ENCODE measurements at regions not wholly inside any gene's neighbourhood (a gene's known extent, or its start where the extent isn't known, plus 50 kb on each side); places are given as distances from the start of the nearest gene placed in this dataset.

DNA sequence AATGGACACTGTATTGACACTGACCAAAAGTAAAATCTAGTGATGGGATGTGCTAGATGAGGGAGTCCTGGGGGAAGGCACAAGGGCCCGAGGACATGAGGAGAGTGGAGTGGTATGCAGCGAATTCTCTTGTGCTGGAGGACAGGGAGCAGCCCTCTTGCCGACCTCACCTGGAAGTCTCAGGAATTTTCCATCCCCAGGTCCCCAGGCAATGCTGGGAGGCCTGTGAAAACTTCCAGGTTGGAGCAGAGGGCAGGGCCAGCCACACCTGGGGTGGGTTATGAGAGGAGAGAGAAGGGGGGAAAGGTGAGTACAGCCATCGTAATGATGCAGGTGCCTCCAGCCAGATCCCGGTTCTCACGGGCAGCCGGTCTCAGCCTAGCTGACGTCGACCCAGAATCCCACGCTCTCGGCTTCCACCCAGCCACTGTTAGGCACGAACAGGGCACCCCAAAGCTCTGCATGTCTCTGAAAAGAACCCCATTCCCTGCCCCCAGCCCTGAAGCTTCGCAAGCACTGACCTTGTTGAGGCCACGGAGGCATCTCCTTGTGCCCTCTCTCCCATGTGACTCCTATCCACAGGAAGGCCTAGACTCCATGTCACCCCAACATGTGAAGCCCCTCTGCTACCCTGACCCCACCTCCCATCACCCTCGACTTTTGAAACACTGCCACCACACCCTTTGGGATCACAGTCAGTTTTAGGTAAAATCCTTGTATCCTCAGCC is 239.7 kb upstream of the MYO3A start:
- Mint-ChIP-seq H3K27me3 (ENCODE audit: low read depth) (no peaks in the 10 kb centered on the region), H3K9me3 (peaks cover 2% of the 10 kb centered on the region), H3K36me3 (ENCODE audit: low read depth) (no peaks in the 10 kb centered on the region), H3K4me3 (no peak overlapping the region), H3K4me1 (no peaks in the 10 kb centered on the region), H3K27ac (ENCODE audit: unreplicated experiment) (no peak overlapping the region)
- no peak for DNase-seq (ENCODE audit: low read depth, low spot score)
- TF ChIP-seq, protein P1, sequence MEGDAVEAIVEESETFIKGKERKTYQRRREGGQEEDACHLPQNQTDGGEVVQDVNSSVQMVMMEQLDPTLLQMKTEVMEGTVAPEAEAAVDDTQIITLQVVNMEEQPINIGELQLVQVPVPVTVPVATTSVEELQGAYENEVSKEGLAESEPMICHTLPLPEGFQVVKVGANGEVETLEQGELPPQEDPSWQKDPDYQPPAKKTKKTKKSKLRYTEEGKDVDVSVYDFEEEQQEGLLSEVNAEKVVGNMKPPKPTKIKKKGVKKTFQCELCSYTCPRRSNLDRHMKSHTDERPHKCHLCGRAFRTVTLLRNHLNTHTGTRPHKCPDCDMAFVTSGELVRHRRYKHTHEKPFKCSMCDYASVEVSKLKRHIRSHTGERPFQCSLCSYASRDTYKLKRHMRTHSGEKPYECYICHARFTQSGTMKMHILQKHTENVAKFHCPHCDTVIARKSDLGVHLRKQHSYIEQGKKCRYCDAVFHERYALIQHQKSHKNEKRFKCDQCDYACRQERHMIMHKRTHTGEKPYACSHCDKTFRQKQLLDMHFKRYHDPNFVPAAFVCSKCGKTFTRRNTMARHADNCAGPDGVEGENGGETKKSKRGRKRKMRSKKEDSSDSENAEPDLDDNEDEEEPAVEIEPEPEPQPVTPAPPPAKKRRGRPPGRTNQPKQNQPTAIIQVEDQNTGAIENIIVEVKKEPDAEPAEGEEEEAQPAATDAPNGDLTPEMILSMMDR (conservative IDR thresholded peaks at IDR 0.05): no peak

DNA sequence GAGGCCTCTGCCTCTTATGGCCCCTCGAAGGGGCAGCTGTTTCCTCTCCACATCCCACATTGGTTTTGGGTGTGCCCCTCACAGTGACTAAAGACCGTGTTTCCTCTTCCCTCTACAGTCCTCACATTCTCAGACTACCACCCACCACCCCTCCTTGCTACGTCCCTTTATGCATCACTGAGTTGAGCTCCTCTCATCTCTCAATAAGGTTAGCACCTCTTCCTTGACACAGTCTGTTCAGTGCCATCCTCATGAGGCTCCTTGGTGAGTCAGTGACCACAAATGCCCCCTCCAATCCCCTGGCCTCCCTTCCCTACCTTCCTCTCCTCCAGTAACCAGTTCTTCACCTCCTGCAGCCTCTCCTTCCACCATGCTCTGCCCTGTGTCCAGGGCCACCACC is 239.1 kb upstream of the MYO3A start:
- H3K36me3 Mint-ChIP-seq (ENCODE audit: low read depth): no peaks in the 10 kb centered on the region
- H3K4me3 Mint-ChIP-seq: no peak overlapping the region
- no peaks in the 10 kb centered on the region for H3K27me3 Mint-ChIP-seq (ENCODE audit: low read depth)
- no peak for DNase-seq (ENCODE audit: low read depth, low spot score)
- TF ChIP-seq, protein P1 (conservative IDR thresholded peaks at IDR 0.05): no peak
- no peaks in the 10 kb centered on the region for H3K4me1 Mint-ChIP-seq
- peaks cover 2% of the 10 kb centered on the region for H3K9me3 Mint-ChIP-seq
- no peak overlapping the region for H3K27ac Mint-ChIP-seq (ENCODE audit: unreplicated experiment)

DNA sequence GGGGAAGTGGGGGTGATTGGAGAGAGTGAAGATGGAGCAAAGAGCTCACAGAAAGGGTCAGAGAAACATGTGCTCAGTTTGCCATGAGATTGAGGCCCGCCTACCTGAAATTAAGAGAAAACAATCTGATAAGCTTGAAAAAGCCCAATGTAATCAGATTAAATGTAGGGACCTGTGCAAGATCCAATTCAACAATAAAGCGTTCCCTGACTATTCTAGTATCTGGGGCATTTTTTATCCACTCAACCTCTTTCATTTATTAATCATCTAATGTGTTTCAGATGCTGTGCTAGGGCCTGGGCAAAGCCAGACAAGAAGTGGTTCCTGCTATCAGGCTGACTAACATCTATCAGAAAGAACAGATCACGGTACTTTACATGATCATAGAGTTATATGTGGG is 238.4 kb upstream of the MYO3A start:
- Mint-ChIP-seq H3K4me3 (no peak overlapping the region), H3K9me3 (peaks cover 2% of the 10 kb centered on the region), H3K27me3 (ENCODE audit: low read depth) (no peaks in the 10 kb centered on the region), H3K4me1 (no peaks in the 10 kb centered on the region), H3K27ac (ENCODE audit: unreplicated experiment) (no peak overlapping the region), H3K36me3 (ENCODE audit: low read depth) (no peaks in the 10 kb centered on the region)
- TF ChIP-seq, protein P1 (conservative IDR thresholded peaks at IDR 0.05): no peak
- DNase-seq (ENCODE audit: low read depth, low spot score): no peak

DNA sequence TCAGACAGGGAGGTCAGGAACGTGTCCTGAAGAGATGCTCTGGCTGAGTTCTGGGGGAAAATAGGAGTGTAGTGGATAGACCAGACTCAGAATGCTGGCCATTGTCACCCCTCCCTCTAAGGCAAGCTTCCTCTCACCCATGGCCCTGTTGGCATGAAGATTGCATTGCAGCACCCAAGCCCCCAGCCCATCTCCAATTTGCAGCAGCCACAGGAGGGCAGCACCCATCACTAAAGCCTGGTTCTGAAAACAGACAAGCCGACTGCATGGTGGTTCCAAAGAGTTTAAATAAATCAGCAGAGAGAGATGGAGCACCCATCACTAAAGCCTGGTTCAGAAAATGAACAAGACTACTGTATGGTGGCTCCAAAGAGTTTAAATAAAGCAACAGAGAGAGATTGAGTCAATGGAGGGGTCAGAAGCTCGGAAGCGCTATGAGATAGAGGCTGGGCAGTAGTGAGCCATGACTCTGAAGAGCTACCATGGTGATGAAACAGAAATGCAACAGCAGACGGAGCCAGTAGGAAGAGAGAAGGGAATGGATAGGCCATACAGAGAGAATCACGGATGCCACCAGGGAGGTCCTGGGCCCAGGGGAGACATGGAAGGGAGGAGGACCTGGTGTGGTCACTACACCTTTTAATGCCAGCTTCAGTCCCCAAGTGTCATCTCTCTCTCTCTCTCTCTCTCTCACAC is 237.9 kb upstream of the MYO3A start:
- TF ChIP-seq, protein P1 (conservative IDR thresholded peaks at IDR 0.05): no peak
- H3K4me3 Mint-ChIP-seq: no peak overlapping the region
- H3K27me3 Mint-ChIP-seq (ENCODE audit: low read depth): no peaks in the 10 kb centered on the region
- no peak for DNase-seq (ENCODE audit: low read depth, low spot score)
- H3K36me3 Mint-ChIP-seq (ENCODE audit: low read depth): no peaks in the 10 kb centered on the region
- H3K9me3 Mint-ChIP-seq: peaks cover 2% of the 10 kb centered on the region
- H3K4me1 Mint-ChIP-seq: peaks cover 5% of the 10 kb centered on the region
- H3K27ac Mint-ChIP-seq (ENCODE audit: unreplicated experiment): no peak overlapping the region

DNA sequence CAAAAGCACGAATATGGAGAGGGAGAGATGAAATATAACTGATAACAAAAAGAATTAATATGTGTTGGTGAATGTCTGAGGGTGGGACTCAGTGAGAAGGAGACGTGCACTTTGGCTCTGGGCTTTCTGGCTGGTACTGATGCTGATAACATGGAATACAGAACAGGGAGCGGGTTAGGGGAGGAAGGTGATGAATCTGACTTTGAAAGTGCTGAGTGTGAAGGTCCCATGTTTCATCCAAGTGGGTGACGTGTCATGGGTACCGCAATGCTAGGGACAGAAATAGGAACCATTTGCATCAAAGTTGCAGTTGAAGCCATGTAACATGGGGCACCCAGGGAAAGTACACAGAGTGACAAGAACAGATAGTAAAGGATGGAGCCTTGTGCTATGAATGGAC is 236.6 kb upstream of the MYO3A start:
- Mint-ChIP-seq H3K9me3 (peaks cover 2% of the 10 kb centered on the region), H3K36me3 (ENCODE audit: low read depth) (no peaks in the 10 kb centered on the region), H3K27me3 (ENCODE audit: low read depth) (no peaks in the 10 kb centered on the region), H3K4me3 (no peak overlapping the region), H3K4me1 (peaks cover 11% of the 10 kb centered on the region), H3K27ac (ENCODE audit: unreplicated experiment) (no peak overlapping the region)
- TF ChIP-seq, protein P1 (conservative IDR thresholded peaks at IDR 0.05): no peak
- DNase-seq (ENCODE audit: low read depth, low spot score): no peak
